ENCODE measurements at regions not wholly inside any gene's neighbourhood (a gene's known extent, or its start where the extent isn't known, plus 50 kb on each side); places are given as distances from the start of the nearest gene placed in this dataset.

- DNase-seq: peak; percentile 97
- intact Hi-C loops (cut with micrococcal nuclease): no loop called here
Observed at GRCh38 chr1:58903514-58904298, 119.9 kb upstream of the JUN start.

GRCh38 chr1:58904299-58905125 is 120.7 kb upstream of the JUN start:
- ATAC-seq (no peak), DNase-seq (no peak)

More at GRCh38 chr1:58903514-58904298, 119.9 kb upstream of the JUN start:
- peak; percentile 97 for ATAC-seq

GRCh38 chr1:58905126-58905490 is 121.3 kb upstream of the JUN start:
- ATAC-seq (no peak), DNase-seq (no peak)
- intact Hi-C loops (cut with micrococcal nuclease): no loop called here

More at GRCh38 chr1:58904299-58905125, 120.7 kb upstream of the JUN start:
- intact Hi-C loops (cut with micrococcal nuclease): no loop called here

- no peak for ATAC-seq
- intact Hi-C loops (cut with micrococcal nuclease): no loop called here
- DNase-seq: no peak
Observed at GRCh38 chr1:58905628-58906221, 121.9 kb upstream of the JUN start.

DNA sequence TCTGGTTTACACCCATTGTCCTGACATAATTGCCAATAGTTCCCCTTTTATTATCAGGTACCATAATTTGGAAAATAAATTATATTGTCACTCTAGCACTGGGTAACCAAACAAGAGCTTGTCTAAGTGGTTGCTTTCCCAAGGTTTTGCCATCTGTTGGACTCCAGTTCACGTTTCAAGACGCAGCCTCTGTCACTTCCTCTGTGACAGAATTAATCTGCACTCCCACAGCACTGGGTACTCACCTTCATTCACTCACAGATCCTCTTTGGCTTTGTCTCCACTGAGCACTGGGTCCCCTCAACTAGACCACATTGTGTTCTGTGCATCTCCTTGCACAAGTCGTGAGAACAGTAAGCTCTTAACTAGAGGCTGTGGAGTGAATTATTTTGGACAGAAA is 123.6 kb upstream of the JUN start:
- no peak for DNase-seq
- no peak for ATAC-seq
- intact Hi-C loops (cut with micrococcal nuclease): no loop called here

DNA sequence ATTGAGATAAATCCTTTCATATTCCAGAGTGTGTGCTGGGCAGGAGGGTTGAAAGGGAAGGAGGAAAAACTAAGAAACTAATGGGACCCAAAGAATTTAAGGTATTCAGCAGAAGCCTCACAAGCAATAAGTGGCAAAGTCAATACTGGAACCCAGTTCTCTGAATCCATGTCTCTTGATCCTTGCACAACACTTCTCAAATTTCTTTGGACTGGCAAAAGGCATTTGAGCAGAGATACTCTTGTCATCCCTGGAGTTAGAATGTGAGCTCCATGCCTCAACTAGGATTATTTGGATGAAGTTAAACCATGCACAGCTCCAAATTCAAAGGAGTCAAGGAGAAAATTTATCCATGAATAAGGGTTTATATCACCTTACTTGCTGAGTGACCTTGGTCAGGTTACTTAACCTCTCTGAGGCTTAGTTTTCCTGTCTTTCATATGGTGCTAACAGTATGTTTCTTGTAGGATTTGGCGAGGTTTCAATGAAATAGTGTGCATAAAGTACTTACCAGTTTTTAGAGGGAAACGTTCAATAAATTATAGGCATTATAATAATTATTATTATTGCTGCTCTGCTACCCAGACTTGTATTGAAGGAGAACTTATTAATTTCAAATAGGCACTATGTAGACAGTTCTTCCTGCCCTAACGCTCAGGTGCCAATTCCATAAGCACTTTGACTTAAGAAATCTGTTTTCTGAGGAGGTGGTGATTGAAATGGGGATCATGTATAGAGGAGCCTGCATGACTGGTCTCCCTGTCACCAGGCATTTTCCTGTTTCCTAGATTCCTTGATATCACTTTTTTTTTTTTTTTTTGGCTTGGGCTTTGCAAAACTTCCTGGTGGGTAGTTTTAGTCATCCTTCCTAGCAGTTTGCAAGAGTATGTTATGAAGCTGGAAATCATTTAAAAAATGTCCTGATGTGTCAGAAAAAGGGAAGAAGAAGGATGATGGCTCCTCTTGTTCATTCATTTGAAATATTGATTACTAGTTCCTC is 125.0 kb upstream of the JUN start:
- ATAC-seq (no peak), DNase-seq (no peak)
- intact Hi-C loops (cut with micrococcal nuclease): no loop called here

DNA sequence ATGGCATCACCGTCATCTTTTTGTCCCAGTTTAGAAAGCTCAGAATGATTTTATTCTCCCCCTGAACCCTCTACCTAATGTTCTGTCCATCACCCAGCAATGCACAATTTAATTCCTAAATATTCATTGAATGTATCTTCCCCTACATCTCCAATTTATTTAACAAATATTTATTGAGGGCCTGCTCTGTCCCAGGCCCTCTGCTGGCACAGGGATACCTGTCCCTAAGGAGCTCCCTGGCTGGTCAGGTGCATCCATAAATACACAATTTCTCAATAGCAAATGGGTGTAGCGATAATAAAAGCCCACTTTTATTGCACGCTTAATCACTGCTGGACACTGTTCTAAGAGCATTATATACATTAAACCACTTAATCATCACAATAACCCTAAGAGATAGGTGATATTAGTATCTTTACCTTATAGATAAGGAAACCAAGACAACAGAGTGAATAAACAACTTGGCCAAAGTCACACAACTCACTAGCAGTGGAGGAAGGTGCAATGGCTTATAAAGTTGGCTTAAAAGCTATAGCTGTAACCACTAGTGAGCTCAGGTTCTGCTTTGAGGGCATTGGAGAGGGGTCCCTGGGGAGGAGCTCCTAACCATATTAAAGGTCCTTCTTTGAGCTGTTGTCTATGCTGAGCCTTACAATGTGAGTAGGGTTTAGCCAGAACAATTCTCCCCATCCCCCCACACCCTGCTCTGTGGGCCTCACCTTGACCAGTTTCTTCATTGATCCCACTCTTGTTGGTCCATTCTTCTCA is 126.3 kb upstream of the JUN start:
- DNase-seq (no peak), ATAC-seq (no peak)
- intact Hi-C loops (cut with micrococcal nuclease): no loop called here

DNA sequence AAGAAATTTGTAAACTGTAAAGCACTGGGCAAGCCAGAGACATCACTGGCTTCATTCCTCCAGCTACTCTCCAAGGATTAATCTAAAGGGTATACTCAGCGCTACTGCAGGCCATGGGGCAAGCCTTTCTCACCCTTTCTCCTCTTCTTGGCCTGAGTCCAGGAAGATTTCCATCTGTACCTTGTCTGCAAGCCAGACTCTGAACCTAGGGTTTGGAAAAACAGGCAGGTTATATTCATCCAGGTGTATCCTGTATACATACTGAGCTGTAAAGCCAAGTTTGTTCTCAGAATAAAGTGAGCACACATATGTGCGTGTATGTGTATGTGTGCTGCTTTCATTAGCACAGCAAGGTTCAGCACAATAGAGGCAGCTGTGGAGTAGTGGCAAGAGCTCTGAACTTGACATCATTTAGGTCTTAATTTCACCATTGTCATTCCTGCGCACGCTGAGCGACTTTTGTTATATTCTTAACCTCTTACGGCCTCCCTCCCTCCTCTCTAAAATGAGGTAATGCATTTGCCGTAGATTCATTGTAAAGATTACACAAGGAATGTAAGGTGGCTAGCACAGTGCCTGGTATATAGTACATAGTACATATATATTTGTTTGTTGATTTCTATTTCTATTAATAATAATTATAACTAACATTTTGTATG is 128.1 kb upstream of the JUN start:
- ATAC-seq: no peak
- intact Hi-C loops (cut with micrococcal nuclease): no loop called here
- no peak for DNase-seq

- intact Hi-C loops (cut with micrococcal nuclease): no loop called here
- DNase-seq (no peak), ATAC-seq (no peak)
Observed at GRCh38 chr1:58914925-58915324, 131.1 kb upstream of the JUN start.

- ATAC-seq: no peak
- DNase-seq: no peak
- intact Hi-C loops (cut with micrococcal nuclease): no loop called here
Observed at GRCh38 chr1:58917436-58917835, 133.6 kb upstream of the JUN start.

DNA sequence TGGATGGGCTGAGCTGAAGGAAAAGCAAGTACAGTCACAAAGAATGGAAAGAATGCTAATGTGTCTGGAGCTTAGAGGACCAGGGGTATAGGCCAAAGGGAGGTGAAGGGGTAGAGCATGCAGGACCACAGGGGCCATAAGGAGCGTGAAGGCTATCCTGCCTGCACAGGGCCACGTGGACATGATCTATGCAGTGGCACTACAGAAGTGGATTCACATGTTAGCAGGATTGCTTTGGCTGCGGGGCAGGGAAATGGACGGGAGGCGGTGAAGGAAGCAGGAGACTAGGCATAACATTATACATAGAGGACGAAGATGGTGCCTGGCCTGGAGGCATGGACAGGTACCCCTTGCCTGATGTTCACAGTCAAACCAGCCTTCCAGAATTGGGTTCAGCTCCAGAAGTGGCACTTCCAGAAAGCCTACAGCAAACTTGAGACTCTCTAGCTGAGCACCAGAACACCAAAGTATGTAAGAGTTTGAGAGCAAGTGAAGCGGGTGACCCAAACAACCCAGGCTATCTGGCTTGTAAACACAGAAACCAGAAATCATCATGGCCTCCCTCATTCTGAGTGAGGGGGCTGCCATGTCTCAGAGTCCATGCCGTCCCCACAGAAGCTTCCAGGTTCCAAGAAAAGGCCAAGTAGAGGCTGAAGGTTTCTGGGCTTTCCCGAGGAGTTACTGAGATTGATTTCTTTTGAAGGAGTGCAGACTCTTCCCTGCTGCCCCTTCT is 135.5 kb upstream of the JUN start:
- no peak for DNase-seq
- no peak for ATAC-seq
- intact Hi-C loops (cut with micrococcal nuclease): no loop called here

DNA sequence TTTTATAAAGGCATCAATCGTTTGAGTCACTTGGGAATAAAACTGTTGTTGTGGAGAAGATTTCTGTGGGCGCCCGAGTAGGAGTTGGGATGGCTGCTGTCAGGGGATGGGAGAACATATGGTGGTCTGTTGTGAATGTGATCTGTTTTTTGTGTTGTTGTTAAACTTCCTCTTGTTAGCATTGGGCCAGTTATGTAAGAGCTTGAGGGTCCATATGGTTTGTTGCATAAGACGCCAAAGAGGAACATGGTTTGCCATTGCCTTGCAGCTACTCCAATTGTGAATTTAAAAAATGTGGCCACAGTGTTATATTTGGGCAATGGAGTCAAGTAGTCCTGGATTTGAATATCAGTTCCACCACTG is 136.1 kb upstream of the JUN start:
- ATAC-seq: no peak
- no peak for DNase-seq
- intact Hi-C loops (cut with micrococcal nuclease): no loop called here

DNA sequence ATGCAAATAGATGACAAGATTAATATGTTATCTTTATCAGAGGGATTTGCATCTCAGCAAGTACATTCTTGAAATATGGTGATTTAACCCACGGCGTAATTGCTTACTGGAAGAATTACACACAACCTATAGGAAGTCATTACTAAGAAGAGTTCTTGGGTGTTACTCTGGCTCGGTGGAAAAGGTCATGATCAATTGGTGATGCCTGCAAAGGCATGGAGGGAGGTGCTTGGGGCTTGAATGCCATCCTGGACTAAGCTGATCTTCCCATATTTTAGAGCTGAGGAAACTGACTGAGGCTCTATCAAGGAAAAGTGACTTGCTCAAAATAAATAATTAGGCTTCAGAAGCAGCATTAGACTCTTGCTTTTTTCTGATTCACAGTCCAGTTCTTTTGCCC is 137.5 kb upstream of the JUN start:
- DNase-seq: no peak

DNA sequence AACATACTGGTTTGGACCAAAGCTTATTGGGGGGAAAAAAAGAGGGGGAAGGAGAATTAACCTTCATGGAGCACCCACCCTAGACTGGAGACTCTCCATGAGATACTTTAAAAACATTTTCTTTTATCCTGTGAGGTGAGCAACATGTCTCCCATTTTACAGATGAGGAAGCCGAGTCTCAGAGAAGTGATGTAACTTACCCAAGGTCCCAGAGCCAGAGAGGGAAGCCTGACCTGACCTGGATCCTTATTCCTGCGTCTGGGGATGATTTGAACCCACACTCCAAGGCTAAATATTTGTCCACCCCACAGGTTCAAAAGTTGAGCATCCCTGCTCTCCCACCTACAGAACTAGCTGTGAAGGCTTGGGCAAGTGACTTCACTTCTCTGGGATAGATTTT is 137.9 kb upstream of the JUN start:
- ATAC-seq (no peak), DNase-seq (no peak)
- intact Hi-C loops (cut with micrococcal nuclease): no loop called here

More for the DNA sequence above, 137.5 kb upstream of the JUN start:
- intact Hi-C loops (cut with micrococcal nuclease): no loop called here
- no peak for ATAC-seq

- ATAC-seq: peak; percentile 94
- intact Hi-C loops (cut with micrococcal nuclease): no loop called here
- DNase-seq: peak; percentile 79
Observed at GRCh38 chr1:58922302-58923089, 138.6 kb upstream of the JUN start.

GRCh38 chr1:58923090-58923470 is 139.2 kb upstream of the JUN start:
- DNase-seq (no peak), ATAC-seq (peak; percentile 7)
- intact Hi-C loops (cut with micrococcal nuclease): no loop called here
